H7 (cell line): ENCODE measurements at regions not wholly inside any gene's neighbourhood (a gene's known extent, or its start where the extent isn't known, plus 50 kb on each side); places are given as distances from the start of the nearest gene placed in this dataset.
"Not testable (repeated sequence)": the region's sequence is repeated elsewhere in the genome, so short reads cannot be mapped to it uniquely, and the experiment has no call there.

Experiments
- DNase-seq: peaks from one replicate; pipeline ENCODE4 v3.0.0; 2012
- H3K27me3 ChIP-seq: 2 replicates; pipeline ENCODE4 v1.6.0; 2011; ENCODE audit warnings: mild to moderate bottlenecking, low read length; ENCODE audit not compliant: control insufficient read depth, insufficient read depth
- H3K36me3 ChIP-seq: replicated peaks from 2 replicates; pipeline ENCODE4 v1.5.1; 2011; ENCODE audit warnings: low read length; ENCODE audit not compliant: control insufficient read depth, insufficient read depth
- H3K4me3 ChIP-seq: 2 replicates; pipeline ENCODE4 v1.5.1; 2011; ENCODE audit warnings: low read depth, mild to moderate bottlenecking, control low read depth, low read length, moderate library complexity; ENCODE audit not compliant: insufficient read depth

DNA sequence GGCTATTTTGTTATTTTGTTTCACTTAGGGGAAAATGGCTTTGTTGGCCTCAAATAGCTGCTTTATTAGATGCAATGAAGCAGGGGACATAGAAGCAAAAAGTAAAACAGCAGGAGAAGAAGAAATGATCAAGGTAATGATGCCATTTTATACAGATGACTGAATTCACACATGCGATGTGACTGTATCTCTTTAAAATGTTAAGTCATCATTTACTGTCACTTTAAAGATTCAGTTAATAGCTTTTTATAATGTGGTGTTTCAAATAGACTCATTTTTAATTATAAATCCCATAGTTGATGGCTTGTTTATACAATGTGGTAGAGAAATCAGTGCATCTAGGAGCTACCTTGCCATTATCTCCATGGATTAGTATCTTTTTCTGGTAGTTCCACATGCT, 863.9 kb upstream of the DEFB115 start:
- not testable (repeated sequence) for DNase-seq, H3K27me3 ChIP-seq, H3K36me3 ChIP-seq, H3K4me3 ChIP-seq

GRCh38 chr20:30397111-30397510, 860.4 kb upstream of the DEFB115 start:
- H3K4me3 ChIP-seq, H3K36me3 ChIP-seq, DNase-seq, H3K27me3 ChIP-seq: not testable (repeated sequence)

DNA sequence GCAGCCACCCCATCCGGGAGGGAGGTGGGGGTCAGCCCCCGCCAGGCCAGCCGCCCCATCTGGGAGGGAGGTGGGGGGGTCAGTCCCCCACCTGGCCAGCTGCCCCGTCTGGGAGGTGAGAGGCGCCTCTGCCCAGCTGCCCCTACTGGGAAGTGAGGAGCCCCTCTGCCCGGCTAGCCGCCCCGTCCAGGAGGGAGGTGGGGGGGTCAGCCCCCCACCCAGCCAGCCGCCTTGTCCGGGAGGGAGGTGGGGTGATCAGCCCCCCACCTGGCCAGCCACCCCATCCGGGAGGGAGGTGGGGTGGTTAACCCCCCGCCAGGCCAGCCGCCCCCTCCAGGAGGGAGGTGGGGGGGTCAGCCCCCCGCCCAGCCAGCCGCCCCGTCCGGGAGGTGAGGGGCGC, 852.4 kb upstream of the DEFB115 start:
- H3K36me3 ChIP-seq, DNase-seq, H3K27me3 ChIP-seq, H3K4me3 ChIP-seq: not testable (repeated sequence)

GRCh38 chr20:30405585-30405984, 851.9 kb upstream of the DEFB115 start:
- not testable (repeated sequence) for H3K36me3 ChIP-seq, DNase-seq, H3K4me3 ChIP-seq, H3K27me3 ChIP-seq

GRCh38 chr20:30406370-30406769, 851.1 kb upstream of the DEFB115 start:
- H3K27me3 ChIP-seq, H3K36me3 ChIP-seq, H3K4me3 ChIP-seq, DNase-seq: not testable (repeated sequence)

DNA sequence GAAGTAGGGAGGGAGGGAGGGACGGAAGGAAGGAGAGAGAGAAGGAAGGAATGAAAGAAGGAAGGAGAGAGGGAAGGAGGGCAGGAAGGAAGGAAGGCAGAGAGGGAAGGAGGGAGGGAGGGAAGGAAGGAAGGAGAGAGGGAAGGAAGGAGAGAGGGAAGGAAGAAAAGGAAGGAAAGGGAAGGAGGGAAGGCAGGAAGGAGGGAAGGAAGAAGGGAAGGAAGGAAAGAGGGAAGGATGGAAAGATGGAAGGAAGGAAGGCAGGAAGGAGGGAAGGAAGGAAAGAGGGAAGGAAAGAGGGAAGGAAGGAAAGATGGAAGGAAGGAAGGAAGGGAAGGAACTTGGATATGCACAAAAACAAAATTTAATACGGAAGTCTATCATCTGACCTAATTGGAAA, 844.5 kb upstream of the DEFB115 start:
- DNase-seq = no peak
- Histone ChIP-seq H3K27me3 (no peaks in the 10 kb centered on the region), H3K36me3 (no peaks in the 10 kb centered on the region), H3K4me3 (no peak overlapping the region)

DNA sequence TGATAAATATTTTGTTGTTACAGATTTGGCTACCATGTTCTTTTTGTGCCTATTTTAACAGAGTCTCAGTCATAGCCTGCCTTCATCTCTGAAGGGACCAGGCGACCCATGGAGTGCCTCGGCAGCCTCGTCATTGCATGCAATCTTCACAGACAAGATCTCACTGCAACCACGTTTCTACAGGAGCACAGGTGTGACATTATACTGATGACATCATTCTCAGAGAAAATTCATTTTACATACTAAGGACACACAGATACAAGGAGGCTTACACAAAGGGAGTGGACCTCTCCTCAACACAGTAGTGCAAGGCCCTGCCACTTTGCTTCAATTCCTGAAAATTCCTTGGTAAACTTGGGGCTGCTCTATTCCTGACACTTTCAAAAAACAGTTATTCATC, 840.1 kb upstream of the DEFB115 start:
- not testable (repeated sequence) for DNase-seq, H3K36me3 ChIP-seq, H3K27me3 ChIP-seq, H3K4me3 ChIP-seq

DNA sequence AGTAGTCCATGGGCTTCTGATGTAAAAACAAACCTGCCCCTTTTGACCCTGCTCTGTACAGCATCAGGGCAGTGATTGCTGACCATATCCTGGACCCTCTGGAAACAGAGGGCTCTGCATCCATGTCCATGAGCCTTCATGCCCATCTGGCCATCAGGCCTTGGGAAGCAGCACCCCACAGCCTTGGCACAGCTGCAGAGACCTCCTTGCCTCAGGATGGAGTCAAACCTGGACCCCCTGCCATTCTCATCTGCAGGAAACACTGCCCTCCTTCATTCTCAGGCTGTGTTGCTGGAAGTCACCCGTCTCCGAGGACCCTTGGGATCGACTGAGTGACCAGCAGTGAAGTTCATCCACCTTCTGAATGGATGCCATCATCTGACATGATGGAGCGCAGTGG, 839.1 kb upstream of the DEFB115 start:
- not testable (repeated sequence) for DNase-seq, H3K4me3 ChIP-seq, H3K36me3 ChIP-seq, H3K27me3 ChIP-seq

DNA sequence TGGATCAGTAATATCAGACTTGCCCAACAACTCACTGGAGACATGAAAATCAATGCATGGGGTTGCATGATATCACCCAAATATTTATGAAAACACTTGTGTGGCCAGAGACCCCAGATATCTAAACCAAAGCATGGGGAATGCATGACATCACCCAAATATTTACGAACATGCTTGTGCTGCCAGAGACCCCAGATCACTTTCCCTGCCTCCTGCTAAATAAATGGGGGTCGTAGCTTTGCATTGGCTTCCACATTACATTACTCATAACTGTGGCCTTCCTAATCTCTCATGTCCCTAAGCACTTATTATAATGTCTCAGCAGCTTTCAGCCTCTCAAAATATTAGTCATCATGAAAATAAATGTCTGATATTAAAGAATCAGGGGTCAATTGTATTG, 838.0 kb upstream of the DEFB115 start:
- no peaks in the 10 kb centered on the region for H3K27me3 ChIP-seq
- H3K4me3 ChIP-seq = no peak overlapping the region
- H3K36me3 ChIP-seq = no peaks in the 10 kb centered on the region
- no peak for DNase-seq

DNA sequence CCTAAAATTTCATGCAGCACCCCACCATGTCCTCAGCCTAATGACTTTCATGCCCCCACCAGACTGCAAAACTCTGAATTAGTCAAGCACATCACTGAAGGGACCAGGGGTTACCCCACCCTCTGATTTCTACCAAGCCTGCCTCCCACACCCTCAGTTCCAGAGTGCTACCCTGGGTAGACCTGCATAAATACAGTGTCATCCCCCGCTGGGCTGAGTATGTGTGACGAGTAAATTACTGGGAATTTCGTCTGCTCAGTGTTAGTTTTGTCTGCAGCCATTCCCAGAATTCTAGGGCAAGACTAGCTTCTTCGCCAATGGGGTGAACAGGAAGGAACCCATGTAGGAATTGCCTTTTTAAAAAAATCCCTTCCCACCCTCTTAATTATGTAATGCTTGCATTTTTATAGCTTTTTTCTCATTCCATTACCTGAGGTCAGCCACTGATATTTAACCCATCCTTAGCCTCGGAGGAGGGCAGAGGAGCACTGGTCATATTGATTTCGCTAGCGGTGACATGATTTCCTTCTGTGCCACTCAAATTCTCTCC, 837.5 kb upstream of the DEFB115 start:
- not testable (repeated sequence) for H3K27me3 ChIP-seq, H3K36me3 ChIP-seq, DNase-seq, H3K4me3 ChIP-seq
